ENCODE measurements at regions not wholly inside any gene's neighbourhood (a gene's known extent, or its start where the extent isn't known, plus 50 kb on each side); places are given as distances from the start of the nearest gene placed in this dataset.

GRCh38 chr13:74755065-74755464 lies 620.9 kb upstream of the KLF12 start:
- no peaks in the 10 kb centered on the region for H3K79me2 ChIP-seq (ENCODE audit: control insufficient read depth, low read length)
- no peak overlapping the region for H3K4me2 ChIP-seq (ENCODE audit: low read length)
- TF ChIP-seq EZH2phosphoT487 (IDR thresholded peaks at IDR 0.05; ENCODE audit: borderline replicate concordance, low read length) (no peak), CTCF (IDR thresholded peaks at IDR 0.05; ENCODE audit: low read depth, low read length, poor library complexity, severe bottlenecking) (no peak)
- H3K27ac ChIP-seq (ENCODE audit: low read depth, low read length) = no peak overlapping the region
- no peaks in the 10 kb centered on the region for H3K36me3 ChIP-seq (ENCODE audit: control insufficient read depth, low read length)
- no peaks in the 10 kb centered on the region for H3K27me3 ChIP-seq (ENCODE audit: control insufficient read depth, low read length)
- no peaks in the 10 kb centered on the region for H3K9me3 ChIP-seq (ENCODE audit: control insufficient read depth, insufficient read depth, low read length)
- no peaks in the 10 kb centered on the region for H3F3A ChIP-seq (ENCODE audit: control insufficient read depth, insufficient read depth)
- H3K4me1 ChIP-seq (ENCODE audit: control insufficient read depth, low read length) = no peaks in the 10 kb centered on the region
- no peaks in the 10 kb centered on the region for H4K20me1 ChIP-seq (ENCODE audit: control insufficient read depth, insufficient read depth, low read depth, low read length)
- no peak overlapping the region for H3K4me3 ChIP-seq (ENCODE audit: low read length)
- H3K9me2 ChIP-seq (replicated peaks; ENCODE audit: control insufficient read depth, low read length) = no peaks in the 10 kb centered on the region

- no peaks in the 10 kb centered on the region for H3F3A ChIP-seq (ENCODE audit: control insufficient read depth, insufficient read depth)
- no peaks in the 10 kb centered on the region for H3K36me3 ChIP-seq (ENCODE audit: control insufficient read depth, low read length)
- H3K79me2 ChIP-seq (ENCODE audit: control insufficient read depth, low read length) = no peaks in the 10 kb centered on the region
- no peaks in the 10 kb centered on the region for H3K9me3 ChIP-seq (ENCODE audit: control insufficient read depth, insufficient read depth, low read length)
- no peaks in the 10 kb centered on the region for H3K4me1 ChIP-seq (ENCODE audit: control insufficient read depth, low read length)
- no peaks in the 10 kb centered on the region for H3K27me3 ChIP-seq (ENCODE audit: control insufficient read depth, low read length)
- no peaks in the 10 kb centered on the region for H3K9me2 ChIP-seq (replicated peaks; ENCODE audit: control insufficient read depth, low read length)
- no peak overlapping the region for H3K27ac ChIP-seq (ENCODE audit: low read depth, low read length)
- no peaks in the 10 kb centered on the region for H4K20me1 ChIP-seq (ENCODE audit: control insufficient read depth, insufficient read depth, low read depth, low read length)
- TF ChIP-seq EZH2phosphoT487 (IDR thresholded peaks at IDR 0.05; ENCODE audit: borderline replicate concordance, low read length) = no peak
- TF ChIP-seq CTCF (IDR thresholded peaks at IDR 0.05; ENCODE audit: low read depth, low read length, poor library complexity, severe bottlenecking) = no peak
- H3K4me2 ChIP-seq (ENCODE audit: low read length) = no peak overlapping the region
- H3K4me3 ChIP-seq (ENCODE audit: low read length) = no peak overlapping the region
These were observed 617.5 kb upstream of the KLF12 start for GRCh38 chr13:74751739-74752138.

GRCh38 chr13:74747186-74747955 lies 613.2 kb upstream of the KLF12 start:
- H3K27me3 ChIP-seq (ENCODE audit: control insufficient read depth, low read length) = no peaks in the 10 kb centered on the region
- no peak overlapping the region for H3K4me2 ChIP-seq (ENCODE audit: low read length)
- H3K4me3 ChIP-seq (ENCODE audit: low read length) = no peak overlapping the region
- no peaks in the 10 kb centered on the region for H4K20me1 ChIP-seq (ENCODE audit: control insufficient read depth, insufficient read depth, low read depth, low read length)
- H3K27ac ChIP-seq (ENCODE audit: low read depth, low read length) = no peak overlapping the region
- H3K9me2 ChIP-seq (replicated peaks; ENCODE audit: control insufficient read depth, low read length) = no peaks in the 10 kb centered on the region
- no peaks in the 10 kb centered on the region for H3F3A ChIP-seq (ENCODE audit: control insufficient read depth, insufficient read depth)
- no peak for TF ChIP-seq EZH2phosphoT487 (IDR thresholded peaks at IDR 0.05; ENCODE audit: borderline replicate concordance, low read length)
- no peak for TF ChIP-seq CTCF (IDR thresholded peaks at IDR 0.05; ENCODE audit: low read depth, low read length, poor library complexity, severe bottlenecking)
- H3K4me1 ChIP-seq (ENCODE audit: control insufficient read depth, low read length) = no peaks in the 10 kb centered on the region
- H3K79me2 ChIP-seq (ENCODE audit: control insufficient read depth, low read length) = no peaks in the 10 kb centered on the region
- no peaks in the 10 kb centered on the region for H3K9me3 ChIP-seq (ENCODE audit: control insufficient read depth, insufficient read depth, low read length)
- no peaks in the 10 kb centered on the region for H3K36me3 ChIP-seq (ENCODE audit: control insufficient read depth, low read length)
